K562 (cell line): ENCODE measurements at regions not wholly inside any gene's neighbourhood (a gene's known extent, or its start where the extent isn't known, plus 50 kb on each side); places are given as distances from the start of the nearest gene placed in this dataset.

ENCODE experiments used
- ATAC-seq: fragments of 200-7000 bp; cut with Tn5 transposase; 3 replicates; pipeline ENCODE4 v1.9.1; 2020; ENCODE audit warnings: moderate library complexity
- BruUV-seq: library from RNA; stranded (reverse); fragments of 400-500 nt; replicated peaks from 2 replicates; lab custom pipeline; 2021; lab: Mats Ljungman, UMichigan
- CTCF ChIA-PET: fragments of 300-600 bp; formaldehyde crosslinking; extraction: SDS; loops from one replicate; lab custom pipeline; 2021; ENCODE audit warnings: low intra/inter-chr PET ratio; lab: Yijun Ruan, JAX
- POLR2A ChIA-PET: fragments of 300-600, 350-650 bp; sonication (Branson Sonifier 250); formaldehyde crosslinking; extraction: SDS; loops from one replicate; lab custom pipeline; 2021; ENCODE audit warnings: antibody characterized with exemption, inconsistent platforms; lab: Yijun Ruan, JAX
- DNase-seq, 4 experiments: peaks; one replicate each; pipeline versions ENCODE4 v3.0.0 to v3.0.0-alpha.2; 2011 to 2018; ENCODE audit warnings: low spot score in 3 of 4, mixed read lengths in 3 of 4; ENCODE audit errors: extremely low read depth in 1 of 4
- FAIRE-seq: peaks from 2 replicates; lab custom pipeline; 2011; peaks lifted over from hg19 to GRCh38; lab: Jason Lieb, UNC
- H2AFZ ChIP-seq: 2 replicates; pipeline ENCODE4 v1.6.0; 2011; ENCODE audit warnings: low read depth, low read length, control low read depth, inconsistent platforms
- H3K27ac ChIP-seq: fragments of 200-600 bp; 3 replicates; pipeline ENCODE4 v1.8.0; 2011; ENCODE audit warnings: low read depth, mild to moderate bottlenecking, control low read depth, inconsistent platforms, low read length, moderate library complexity, mixed read lengths; ENCODE audit errors: extremely low read depth
- H3K27me3 ChIP-seq, 2 experiments: fragments of 300-600 bp in 1 of 2; 2 replicates in 1 of 2; 3 replicates in 1 of 2; pipeline versions ENCODE4 v1.6.0 to v1.8.0; 2011; ENCODE audit warnings: inconsistent platforms in 2 of 2, low read length in 2 of 2, mild to moderate bottlenecking in 1 of 2, mixed read lengths in 1 of 2, moderate library complexity in 1 of 2; ENCODE audit not compliant: control insufficient read depth in 2 of 2, insufficient read depth in 2 of 2
- H3K36me3 ChIP-seq: fragments of 300-600 bp; 3 replicates; pipeline ENCODE4 v1.8.0; 2011; ENCODE audit warnings: mild to moderate bottlenecking, low read length, inconsistent platforms; ENCODE audit not compliant: control insufficient read depth, insufficient read depth
- H3K4me1 ChIP-seq, 2 experiments: fragments of 200-600 bp in 1 of 2; replicated peaks in 1 of 2; 2 replicates in 1 of 2; 3 replicates in 1 of 2; pipeline versions ENCODE4 v1.5.1 to v1.8.0; 2011; ENCODE audit warnings: inconsistent platforms in 2 of 2, low read length in 2 of 2, mild to moderate bottlenecking in 1 of 2, mixed read lengths in 1 of 2, moderate library complexity in 1 of 2; ENCODE audit not compliant: control insufficient read depth in 2 of 2, insufficient read depth in 2 of 2
- H3K4me2 ChIP-seq: 2 replicates; pipeline ENCODE4 v1.6.1; 2011; ENCODE audit warnings: low read length, control low read depth, inconsistent platforms, mixed read lengths; ENCODE audit not compliant: insufficient read depth
- H3K4me3 ChIP-seq: fragments of 200-600 bp; sonication (generic), shearing (Covaris generic); 2 replicates; pipeline ENCODE4 v1.5.1; 2016; ENCODE audit warnings: control low read depth, inconsistent platforms
- H3K79me2 ChIP-seq: fragments of 200-600 bp; 3 replicates; pipeline ENCODE4 v1.8.0; 2011; ENCODE audit warnings: low read length, inconsistent platforms; ENCODE audit not compliant: control insufficient read depth, insufficient read depth
- H3K9ac ChIP-seq, 2 experiments: 2 replicates each; pipeline versions ENCODE4 v1.6.0 to v1.6.1; 2011; ENCODE audit warnings: low read depth in 2 of 2, low read length in 2 of 2, control low read depth in 1 of 2, inconsistent platforms in 1 of 2, mild to moderate bottlenecking in 1 of 2, mixed read lengths in 1 of 2; ENCODE audit not compliant: insufficient read depth in 1 of 2
- H3K9me1 ChIP-seq: one replicate; pipeline ENCODE4 v1.6.0; 2011; ENCODE audit warnings: inconsistent platforms, mild to moderate bottlenecking, low read length, moderate library complexity; ENCODE audit not compliant: control insufficient read depth, insufficient read depth
- H3K9me3 ChIP-seq: replicated peaks from 2 replicates; pipeline ENCODE4 v1.5.1; 2011; ENCODE audit warnings: low read depth, low read length, inconsistent platforms; ENCODE audit not compliant: control insufficient read depth, insufficient read depth
- H4K20me1 ChIP-seq: replicated peaks from 2 replicates; pipeline ENCODE4 v1.6.1; 2011; ENCODE audit warnings: low read length, inconsistent platforms, mixed read lengths; ENCODE audit not compliant: control insufficient read depth, insufficient read depth
- ARID1B ChIP-seq: fragments of 450-650 bp; IDR thresholded peaks from 2 replicates; pipeline ENCODE4 v1.6.1; 2016; ENCODE audit warnings: antibody characterized with exemption, mild to moderate bottlenecking, inconsistent platforms
- BRF1 ChIP-seq: IDR thresholded peaks from 3 replicates; pipeline ENCODE4 v1.6.1; 2011; ENCODE audit warnings: borderline replicate concordance, mild to moderate bottlenecking; ENCODE audit not compliant: insufficient read length; ENCODE audit errors: extremely low read depth
- C11orf30 ChIP-seq: fragments of 450-650 bp; IDR thresholded peaks from 2 replicates; pipeline ENCODE4 v1.6.1; 2016; ENCODE audit warnings: low read depth, mild to moderate bottlenecking
- CBFA2T2 ChIP-seq: fragments of 450-650 bp; conservative IDR thresholded peaks from 2 replicates; pipeline ENCODE4 v1.6.1; 2017; ENCODE audit warnings: mild to moderate bottlenecking
- CBFA2T3 ChIP-seq: fragments of 450-650 bp; IDR thresholded peaks from 2 replicates; pipeline ENCODE4 v1.6.1; 2017
- CEBPG ChIP-seq, 3 experiments: fragments of 200-800 bp in 1 of 3; sonication (Bioruptor generic) in 1 of 3; sonication (generic) in 1 of 3; formaldehyde crosslinking in 1 of 3; IDR thresholded peaks in 2 of 3; conservative IDR thresholded peaks in 1 of 3; 2 replicates each; pipeline versions ENCODE4 v1.6.1 to v1.8.0; 2016 to 2022; ENCODE audit warnings: missing compliant biosample characterization in 2 of 3, missing genetic modification characterization in 2 of 3, mild to moderate bottlenecking in 1 of 3, missing genetic modification reagents in 1 of 3
- EHMT2 ChIP-seq: fragments of 450-650 bp; IDR thresholded peaks from 2 replicates; pipeline ENCODE4 v1.6.1; 2018; ENCODE audit warnings: antibody characterized with exemption
- FOSL1 ChIP-seq: fragments of 200-800 bp; sonication (Bioruptor generic); conservative IDR thresholded peaks from 2 replicates; pipeline ENCODE4 v1.6.1; 2016; ENCODE audit warnings: missing genetic modification characterization, missing compliant biosample characterization
- IRF9 ChIP-seq: fragments of 450-650 bp; IDR thresholded peaks from 2 replicates; pipeline ENCODE4 v1.6.1; 2016; ENCODE audit warnings: missing biosample characterization, missing genetic modification characterization
- JUND ChIP-seq, 2 experiments: IDR thresholded peaks; 2 replicates in 1 of 2; 3 replicates in 1 of 2; pipeline ENCODE4 v1.6.1; 2011; ENCODE audit warnings: borderline replicate concordance in 2 of 2, low read depth in 2 of 2, low read length in 2 of 2, improper control_type of control experiment in 1 of 2, missing biosample characterization in 1 of 2, missing genetic modification characterization in 1 of 2, missing genetic modification reagents in 1 of 2
- NKRF ChIP-seq: fragments of 450-650 bp; IDR thresholded peaks from 2 replicates; pipeline ENCODE4 v1.6.1; 2016; ENCODE audit warnings: borderline replicate concordance
- PHB ChIP-seq: fragments of 250-450 bp; sonication (Bioruptor Pico); IDR thresholded peaks from 2 replicates; pipeline ENCODE4 v1.5.0; 2021
- SMARCA4 ChIP-seq: fragments of 450-650 bp; IDR thresholded peaks from 2 replicates; pipeline ENCODE4 v1.6.1; 2016
- TAL1 ChIP-seq: fragments of 450-650 bp; IDR thresholded peaks from 2 replicates; pipeline ENCODE4 v1.6.1; 2016; ENCODE audit warnings: mild to moderate bottlenecking
- TEAD4 ChIP-seq, 2 experiments: sonication (generic) in 1 of 2; formaldehyde crosslinking in 1 of 2; IDR thresholded peaks; 2 replicates each; pipeline versions ENCODE4 v1.6.1 to v1.8.0; 2012 to 2022; ENCODE audit warnings: borderline replicate concordance in 1 of 2, inconsistent platforms in 1 of 2, low read length in 1 of 2, mild to moderate bottlenecking in 1 of 2, missing genetic modification reagents in 1 of 2
- TRIM24 ChIP-seq, 2 experiments: fragments of 450-650 bp; IDR thresholded peaks; 2 replicates each; pipeline ENCODE4 v1.6.1; 2016
- ZNF586 ChIP-seq: fragments of 450-650 bp; formaldehyde crosslinking; conservative IDR thresholded peaks from 2 replicates; pipeline ENCODE4 v1.4.0; 2020; ENCODE audit warnings: mild to moderate bottlenecking, moderate library complexity
- WGBS: fragments of 100-300 bp; shearing (Covaris generic); methylation state at CpG from one replicate; pipeline ENCODE4 v1.1.6; 2016; ENCODE audit warnings: low coverage, mixed read lengths; ENCODE audit not compliant: insufficient coverage; ENCODE audit errors: missing lambda C conversion rate; 5-methylcytosine and 5-hydroxymethylcytosine counted together
- in situ Hi-C: fragments of 300-500 bp; cut with MboI; formaldehyde crosslinking; loops from 4 replicates; pipeline ENCODE4 v1.15.0; 2018; ENCODE audit warnings: inconsistent platforms, mixed read lengths
- intact Hi-C: fragments of 100-400 bp; cut with micrococcal nuclease; formaldehyde crosslinking; loops from 2 replicates; pipeline ENCODE4 v1.14.2; 2022

GRCh38 chr2:58601017-58601416, 359.9 kb upstream of the FANCL start:
- Histone ChIP-seq H3K36me3 (no peaks in the 10 kb centered on the region), H3K4me1 (no peaks in the 10 kb centered on the region), H3K4me2 (no peak overlapping the region), H3K9me3 (no peaks in the 10 kb centered on the region), H4K20me1 (no peaks in the 10 kb centered on the region), H3K9me1 (no peaks in the 10 kb centered on the region), H3K4me3 (no peak overlapping the region), H3K9ac (no peak overlapping the region), H3K79me2 (no peaks in the 10 kb centered on the region), H3K27ac (no peak overlapping the region), H2AFZ (no peak overlapping the region), H3K27me3 (no peaks in the 10 kb centered on the region)
- intact Hi-C loops (no loop called here), in situ Hi-C loops (no loop called here)
- ChIA-PET POLR2A (no interaction called here), CTCF (no interaction called here)
- DNase-seq, result peak in 1 of 4 experiments; percentile 15
- peak; percentile 49; the same call in 2 of the 3 replicates for ATAC-seq
- FAIRE-seq, result no peak
- 23% methylated on average over 2 of the region's 2 CpGs for WGBS
- no TSS peak for BruUV-seq
- TF ChIP-seq TEAD4 (IDR thresholded peaks at IDR 0.05; ENCODE audit: low read length) (peak; percentile 57), TEAD4 (CRISPR knock-in tag; IDR thresholded peaks at IDR 0.05; ENCODE audit: borderline replicate concordance) (no peak), JUND (IDR thresholded peaks at IDR 0.05; ENCODE audit: borderline replicate concordance, low read depth, low read length) (peak; percentile 69; the same call in 1 of the 2 replicates), JUND (tag; IDR thresholded peaks at IDR 0.05; ENCODE audit: borderline replicate concordance, low read depth, low read length) (peak; percentile 35; the same call in 1 of the 3 replicates), CBFA2T3 (peak; percentile 62), FOSL1 (peak; percentile 77), ARID1B (peak; percentile 62), SMARCA4 (peak; percentile 38; the same call in 1 of the 2 replicates), NKRF (no peak), BRF1 (no peak), CBFA2T2 (peak; percentile 49; the same call in 1 of the 2 replicates), C11orf30 (no peak), CEBPG (CRISPR knock-in tag; IDR thresholded peaks at IDR 0.05) (0 out of 2 replicates have a peak, but pooled peaks have one; percentile 68), CEBPG (tag; conservative IDR thresholded peaks at IDR 0.05 in 1 of 2, IDR thresholded peaks at IDR 0.05 in 1 of 2) (peak; percentile 89 to 90), ZNF586 (no peak), TAL1 (peak; percentile 39; the same call in 1 of the 2 replicates), TRIM24 (IDR thresholded peaks at IDR 0.05) (peak; percentile 53 to 66; a peak in 2 of 4 replicates), IRF9 (tag) (peak; percentile 87), PHB (CRISPR knock-in tag) (no peak), EHMT2 (peak; percentile 68; the same call in 1 of the 2 replicates)
